PC-9 (cell line): ENCODE measurements at regions not wholly inside any gene's neighbourhood (a gene's known extent, or its start where the extent isn't known, plus 50 kb on each side); places are given as distances from the start of the nearest gene placed in this dataset.

Source experiments
- BruUV-seq: library from RNA; stranded (reverse); fragments of 400-500 nt; replicated peaks from 2 replicates; lab custom pipeline; 2021; lab: Mats Ljungman, UMichigan
- CTCF ChIA-PET: fragments of 300-600 bp; sonication (Branson Sonifier 250); formaldehyde crosslinking; loops from one replicate; lab custom pipeline; 2022; ENCODE audit warnings: antibody characterized with exemption; lab: Charles Lee
- POLR2A ChIA-PET: fragments of 300-600 bp; sonication (Branson Sonifier 250); formaldehyde crosslinking; loops from one replicate; lab custom pipeline; 2022; ENCODE audit warnings: antibody characterized with exemption; ENCODE audit not compliant: unreplicated experiment; lab: Charles Lee
- DNase-seq, 2 experiments: peaks; one replicate each; pipeline versions ENCODE4 v3.0.0 to v3.0.0-alpha.2; 2015 to 2022; ENCODE audit warnings: mixed read lengths in 1 of 2
- H2AFZ ChIP-seq: fragments of 200-600 bp; sonication (generic); 2 replicates; pipeline ENCODE4 v1.8.1; 2017; ENCODE audit warnings: antibody characterized with exemption
- H3F3A ChIP-seq: fragments of 200-600 bp; sonication (generic); 2 replicates; pipeline ENCODE4 v1.8.1; 2017; ENCODE audit warnings: antibody characterized with exemption, mild to moderate bottlenecking, low read depth; ENCODE audit not compliant: insufficient read depth
- H3K27ac ChIP-seq: fragments of 200-600 bp; sonication (generic); 2 replicates; pipeline ENCODE4 v1.6.1; 2016; ENCODE audit warnings: mixed run types
- H3K27me3 ChIP-seq: fragments of 200-600 bp; sonication (generic); 2 replicates; pipeline ENCODE4 v1.6.1; 2016; ENCODE audit warnings: low read depth, mixed run types; ENCODE audit not compliant: insufficient read depth
- H3K36me3 ChIP-seq: fragments of 200-600 bp; sonication (generic); 2 replicates; pipeline ENCODE4 v1.6.1; 2016; ENCODE audit warnings: low read depth, mixed run types
- H3K4me1 ChIP-seq: fragments of 200-600 bp; sonication (generic); replicated peaks from 2 replicates; pipeline ENCODE4 v1.6.1; 2016; ENCODE audit warnings: mixed run types; ENCODE audit not compliant: insufficient read depth
- H3K4me2 ChIP-seq: fragments of 200-600 bp; sonication (generic); 2 replicates; pipeline ENCODE4 v1.6.1; 2017; ENCODE audit warnings: mixed run types
- H3K4me3 ChIP-seq: fragments of 200-600 bp; sonication (generic); 2 replicates; pipeline ENCODE4 v1.6.1; 2016; ENCODE audit warnings: mixed run types
- H3K79me2 ChIP-seq: fragments of 200-600 bp; sonication (generic); 2 replicates; pipeline ENCODE4 v1.6.1; 2017; ENCODE audit warnings: low read depth, mixed run types
- H3K9me2 ChIP-seq: fragments of 200-600 bp; sonication (generic); 2 replicates; pipeline ENCODE4 v1.8.1; 2017; ENCODE audit warnings: mild to moderate bottlenecking; ENCODE audit not compliant: insufficient read depth
- H3K9me3 ChIP-seq: fragments of 200-600 bp; sonication (generic); 2 replicates; pipeline ENCODE4 v1.8.1; 2016; ENCODE audit warnings: low read depth; ENCODE audit not compliant: insufficient read depth
- H4K20me1 ChIP-seq: fragments of 200-600 bp; sonication (generic); 2 replicates; pipeline ENCODE4 v1.8.1; 2017; ENCODE audit not compliant: insufficient read depth
- EZH2 ChIP-seq: fragments of 200-600 bp; sonication (generic); IDR thresholded peaks from 2 replicates; pipeline ENCODE4 v1.8.0; 2017; ENCODE audit warnings: antibody characterized with exemption, low read depth
- intact Hi-C: fragments of 100-400 bp; cut with micrococcal nuclease; formaldehyde crosslinking; loops from one replicate; pipeline ENCODE4 v1.10.0; 2022; ENCODE audit not compliant: unreplicated experiment
- TF ChIP-seq, protein P1 (sequence below): fragments of 200-600 bp; sonication (generic); conservative IDR thresholded peaks from 2 replicates; pipeline ENCODE4 v1.6.1; 2017; ENCODE audit warnings: mixed run types, antibody characterized with exemption, mild to moderate bottlenecking, moderate library complexity

DNA sequence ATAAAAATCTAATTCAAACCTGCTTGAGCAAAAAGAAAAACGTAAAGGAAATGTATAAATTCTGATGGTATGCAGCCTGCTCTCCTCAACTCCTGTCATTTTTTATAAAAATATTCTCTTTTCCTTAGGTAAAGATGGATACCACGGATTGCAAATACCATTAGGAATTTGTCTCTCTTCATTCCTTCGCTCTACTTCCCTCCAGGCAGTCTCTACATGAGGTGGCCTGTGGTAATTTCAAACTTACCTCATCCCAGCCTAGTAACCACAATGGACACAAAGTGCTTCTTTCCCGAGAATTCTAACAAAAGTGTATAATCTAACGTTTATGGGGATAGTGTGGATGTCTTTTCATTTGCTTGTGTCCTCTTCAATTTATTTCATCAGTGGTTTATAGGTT lies 239.5 kb upstream of the LRRC7 start:
- no peaks in the 10 kb centered on the region for H4K20me1 ChIP-seq
- no peaks in the 10 kb centered on the region for H3K79me2 ChIP-seq
- H3K27me3 ChIP-seq: no peaks in the 10 kb centered on the region
- H3K4me1 ChIP-seq: no peaks in the 10 kb centered on the region
- H3K27ac ChIP-seq: no peak overlapping the region
- TF ChIP-seq, protein P1, sequence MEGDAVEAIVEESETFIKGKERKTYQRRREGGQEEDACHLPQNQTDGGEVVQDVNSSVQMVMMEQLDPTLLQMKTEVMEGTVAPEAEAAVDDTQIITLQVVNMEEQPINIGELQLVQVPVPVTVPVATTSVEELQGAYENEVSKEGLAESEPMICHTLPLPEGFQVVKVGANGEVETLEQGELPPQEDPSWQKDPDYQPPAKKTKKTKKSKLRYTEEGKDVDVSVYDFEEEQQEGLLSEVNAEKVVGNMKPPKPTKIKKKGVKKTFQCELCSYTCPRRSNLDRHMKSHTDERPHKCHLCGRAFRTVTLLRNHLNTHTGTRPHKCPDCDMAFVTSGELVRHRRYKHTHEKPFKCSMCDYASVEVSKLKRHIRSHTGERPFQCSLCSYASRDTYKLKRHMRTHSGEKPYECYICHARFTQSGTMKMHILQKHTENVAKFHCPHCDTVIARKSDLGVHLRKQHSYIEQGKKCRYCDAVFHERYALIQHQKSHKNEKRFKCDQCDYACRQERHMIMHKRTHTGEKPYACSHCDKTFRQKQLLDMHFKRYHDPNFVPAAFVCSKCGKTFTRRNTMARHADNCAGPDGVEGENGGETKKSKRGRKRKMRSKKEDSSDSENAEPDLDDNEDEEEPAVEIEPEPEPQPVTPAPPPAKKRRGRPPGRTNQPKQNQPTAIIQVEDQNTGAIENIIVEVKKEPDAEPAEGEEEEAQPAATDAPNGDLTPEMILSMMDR: no peak
- no peak for TF ChIP-seq EZH2
- no peak overlapping the region for H2AFZ ChIP-seq
- no peaks in the 10 kb centered on the region for H3F3A ChIP-seq
- H3K9me2 ChIP-seq: no peaks in the 10 kb centered on the region; the same call in 1 of the 2 replicates
- H3K9me3 ChIP-seq: no peaks in the 10 kb centered on the region
- ChIA-PET POLR2A (no interaction called here), CTCF (no interaction called here)
- no peak for DNase-seq
- intact Hi-C loops: no loop called here
- no peak overlapping the region for H3K4me3 ChIP-seq
- no peak overlapping the region for H3K4me2 ChIP-seq
- no TSS peak for BruUV-seq
- no peaks in the 10 kb centered on the region for H3K36me3 ChIP-seq

DNA sequence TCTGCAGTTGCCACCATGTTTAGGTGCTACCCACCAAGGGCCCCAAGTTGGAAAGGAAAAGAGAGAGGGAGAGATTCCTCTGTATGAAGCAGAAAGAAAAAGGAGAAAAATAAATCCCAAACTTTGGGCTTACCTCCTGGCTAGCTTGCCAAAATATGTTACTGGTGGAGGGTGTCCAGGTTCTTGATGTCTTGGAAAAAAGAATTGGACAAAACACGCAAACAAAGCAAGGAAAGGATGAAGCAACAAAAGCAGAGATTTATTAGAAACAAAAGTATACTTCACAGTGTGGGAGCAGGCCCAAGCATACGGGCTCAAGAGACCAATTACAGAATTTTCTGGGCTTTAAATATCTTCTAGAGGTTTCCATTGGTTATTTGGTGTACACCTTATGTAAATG lies 204.5 kb upstream of the LRRC7 start:
- Histone ChIP-seq H4K20me1 (no peaks in the 10 kb centered on the region), H3K27me3 (no peaks in the 10 kb centered on the region), H3F3A (no peaks in the 10 kb centered on the region), H3K4me2 (no peak overlapping the region), H3K27ac (no peak overlapping the region), H2AFZ (no peak overlapping the region), H3K9me2 (no peaks in the 10 kb centered on the region), H3K9me3 (no peaks in the 10 kb centered on the region), H3K36me3 (no peaks in the 10 kb centered on the region), H3K4me1 (no peaks in the 10 kb centered on the region), H3K79me2 (no peaks in the 10 kb centered on the region), H3K4me3 (no peak overlapping the region)
- ChIA-PET CTCF (no interaction called here), POLR2A (no interaction called here)
- intact Hi-C loops: no loop called here
- DNase-seq: no peak
- TF ChIP-seq EZH2: no peak
- TF ChIP-seq, protein P1: no peak
- BruUV-seq: no TSS peak

DNA sequence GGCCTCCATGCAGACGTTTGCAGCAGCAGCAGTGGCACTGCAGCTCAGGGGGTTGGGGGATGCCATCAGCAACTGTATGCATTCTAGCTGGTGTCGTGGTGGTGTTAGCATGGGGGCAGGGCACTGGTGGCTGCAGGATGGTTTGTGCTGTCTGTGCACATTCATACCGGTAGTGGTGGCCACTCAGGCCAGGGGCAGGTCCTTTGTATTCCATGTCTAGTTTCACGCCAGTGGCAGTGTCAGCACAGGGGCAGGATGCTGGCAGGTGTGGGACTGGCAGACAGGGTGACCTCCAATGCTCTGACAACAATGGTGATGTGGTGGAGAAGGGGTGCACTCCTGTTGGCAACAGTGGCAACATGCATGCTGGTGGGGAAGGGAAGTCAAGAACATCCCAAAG lies 194.2 kb upstream of the LRRC7 start:
- Histone ChIP-seq H3K27me3 (no peaks in the 10 kb centered on the region), H3K4me2 (no peak overlapping the region), H3K36me3 (no peaks in the 10 kb centered on the region), H3K4me1 (no peaks in the 10 kb centered on the region), H3K9me3 (no peaks in the 10 kb centered on the region), H3K27ac (no peak overlapping the region), H4K20me1 (no peaks in the 10 kb centered on the region), H3K9me2 (no peaks in the 10 kb centered on the region), H3K4me3 (no peak overlapping the region), H3K79me2 (no peaks in the 10 kb centered on the region), H2AFZ (no peak overlapping the region), H3F3A (no peaks in the 10 kb centered on the region)
- POLR2A ChIA-PET: no interaction called here
- CTCF ChIA-PET: no interaction called here
- intact Hi-C loops: no loop called here
- no peak for DNase-seq
- BruUV-seq: no TSS peak
- TF ChIP-seq EZH2: no peak
- TF ChIP-seq, protein P1: no peak
